ENCODE measurements at regions not wholly inside any gene's neighbourhood (a gene's known extent, or its start where the extent isn't known, plus 50 kb on each side); places are given as distances from the start of the nearest gene placed in this dataset.
"Not testable (repeated sequence)": the region's sequence is repeated elsewhere in the genome, so short reads cannot be mapped to it uniquely, and the experiment has no call there.

GRCh38 chr13:69044629-69045028, 1063.0 kb upstream of the ATXN8OS start:
- no peak for DNase-seq

GRCh38 chr13:69040898-69041297, 1066.7 kb upstream of the ATXN8OS start:
- no peak for DNase-seq

DNA sequence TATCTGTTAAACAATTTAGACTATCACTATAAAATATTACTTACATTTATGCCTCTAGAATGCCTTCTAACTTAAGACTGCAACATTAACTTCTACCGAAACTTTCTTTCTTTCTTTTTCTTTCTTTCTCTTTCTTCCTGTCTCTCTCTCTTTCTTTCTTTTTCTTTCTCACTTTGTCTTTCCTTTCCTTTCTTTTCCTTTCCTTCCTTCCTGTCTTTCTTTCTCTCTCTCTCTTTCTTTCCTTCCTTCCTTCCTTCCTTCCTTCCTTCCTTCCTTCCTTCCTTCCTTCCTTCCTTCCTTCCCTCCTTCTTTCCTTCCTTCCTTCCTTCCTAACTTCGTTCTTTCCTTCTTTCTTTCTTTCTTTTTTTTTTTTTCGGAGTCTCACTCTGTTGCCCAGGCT, 1071.9 kb upstream of the ATXN8OS start:
- DNase-seq, result no peak

DNA sequence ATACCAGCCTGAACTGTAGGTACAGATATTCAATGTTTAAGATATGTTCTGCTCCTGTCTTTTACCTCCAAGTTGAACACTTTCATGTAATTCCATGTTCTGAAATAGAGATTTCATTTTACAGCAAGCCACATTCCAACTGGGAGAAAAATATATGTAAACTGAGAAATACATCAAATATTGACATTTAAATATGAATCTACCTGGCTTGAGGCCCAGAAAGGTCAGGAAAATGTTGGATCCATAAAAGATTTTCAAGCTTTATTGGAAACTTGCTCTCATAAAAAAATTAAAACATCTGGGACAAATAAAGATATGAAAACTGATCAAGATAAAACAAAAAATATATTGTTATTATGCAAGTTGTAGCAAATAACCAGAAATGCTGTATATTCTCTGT, 1078.7 kb upstream of the ATXN8OS start:
- DNase-seq, result no peak

DNA sequence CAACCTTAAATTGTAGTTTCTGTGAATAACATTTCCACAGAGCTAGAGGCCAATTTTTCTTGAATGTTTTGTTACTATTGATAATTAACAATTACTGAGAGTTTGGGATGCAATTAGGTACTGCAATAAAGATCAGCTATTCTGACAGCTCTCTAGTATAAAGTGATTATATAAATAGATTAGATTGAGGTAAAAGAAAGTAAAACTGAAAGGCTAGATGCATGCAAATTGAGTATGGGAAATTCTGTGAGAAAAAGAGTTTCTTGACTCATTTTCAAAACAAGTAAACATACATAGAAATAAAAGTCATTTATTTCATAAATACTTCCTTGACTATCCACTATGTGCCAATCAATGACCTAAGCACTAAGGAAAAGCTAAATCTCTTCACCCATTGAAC, 1087.5 kb upstream of the ATXN8OS start:
- DNase-seq, result no peak

- not testable (repeated sequence) for DNase-seq
These were observed 1089.5 kb upstream of the ATXN8OS start for GRCh38 chr13:69018173-69018572.

GRCh38 chr13:69010789-69011188, 1096.8 kb upstream of the ATXN8OS start:
- DNase-seq, result no peak

GRCh38 chr13:69008499-69008898, 1099.1 kb upstream of the ATXN8OS start:
- DNase-seq, result no peak

- DNase-seq, result no peak
These were observed 1109.6 kb upstream of the ATXN8OS start for GRCh38 chr13:68998056-68998455.

GRCh38 chr13:68996668-68997025, 1111.0 kb upstream of the ATXN8OS start:
- DNase-seq, result no peak

GRCh38 chr13:68995972-68996667, 1111.5 kb upstream of the ATXN8OS start:
- DNase-seq, result no peak

- no peak for DNase-seq
These were observed 1114.5 kb upstream of the ATXN8OS start for GRCh38 chr13:68993154-68993553.

- no peak for DNase-seq
These were observed 1119.5 kb upstream of the ATXN8OS start for GRCh38 chr13:68988176-68988575.

DNA sequence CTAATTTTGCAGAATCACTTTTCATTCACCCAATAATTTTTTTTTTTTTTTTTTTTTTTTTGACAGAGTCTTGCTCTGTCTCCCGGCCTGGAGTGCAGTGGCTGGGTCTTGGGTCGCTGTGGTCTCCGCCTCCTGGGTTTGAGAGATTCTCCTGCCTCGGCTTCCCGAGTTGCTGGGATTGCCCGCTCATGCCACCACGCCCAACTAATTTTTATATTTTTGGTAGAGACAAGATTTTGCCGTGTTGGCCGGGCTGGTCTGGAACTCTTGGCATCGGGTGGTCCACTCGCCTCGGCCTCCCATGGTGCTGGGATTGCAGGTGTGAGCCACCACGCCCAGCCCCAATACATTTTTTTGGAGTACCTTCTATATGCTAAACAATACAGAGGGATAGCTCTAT, 1120.0 kb upstream of the ATXN8OS start:
- DNase-seq, result no peak

DNA sequence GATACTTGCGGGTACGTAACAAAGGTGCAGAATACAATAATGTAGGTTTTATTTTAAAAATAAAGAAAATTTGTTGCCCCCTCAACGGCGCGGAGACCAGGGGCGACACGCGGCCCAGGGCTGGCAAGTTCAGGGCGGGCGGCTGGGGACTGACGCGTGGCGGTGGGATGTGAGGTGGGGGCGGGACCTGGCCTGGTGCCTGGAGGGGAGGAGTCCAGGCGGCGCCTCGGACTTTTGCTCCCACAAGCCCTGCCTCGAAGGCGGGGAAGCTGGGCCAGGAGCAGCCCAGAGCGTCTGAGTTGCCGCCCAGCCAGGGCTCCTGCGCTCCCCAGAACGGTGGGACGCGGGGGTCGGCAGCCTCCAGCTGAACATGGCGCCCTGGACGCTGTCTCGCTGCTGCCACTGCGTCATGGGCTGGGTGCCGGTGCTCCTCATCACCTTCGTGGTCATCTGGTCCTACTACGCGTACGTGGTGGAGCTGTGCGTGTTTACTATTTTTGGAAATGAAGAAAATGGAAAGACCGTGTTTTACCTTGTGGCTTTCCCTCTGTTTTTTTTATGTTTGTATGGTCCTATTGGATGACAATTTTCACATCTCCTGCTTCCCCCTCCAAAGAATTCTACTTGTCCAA, 1122.8 kb upstream of the ATXN8OS start:
- no peak for DNase-seq

DNA sequence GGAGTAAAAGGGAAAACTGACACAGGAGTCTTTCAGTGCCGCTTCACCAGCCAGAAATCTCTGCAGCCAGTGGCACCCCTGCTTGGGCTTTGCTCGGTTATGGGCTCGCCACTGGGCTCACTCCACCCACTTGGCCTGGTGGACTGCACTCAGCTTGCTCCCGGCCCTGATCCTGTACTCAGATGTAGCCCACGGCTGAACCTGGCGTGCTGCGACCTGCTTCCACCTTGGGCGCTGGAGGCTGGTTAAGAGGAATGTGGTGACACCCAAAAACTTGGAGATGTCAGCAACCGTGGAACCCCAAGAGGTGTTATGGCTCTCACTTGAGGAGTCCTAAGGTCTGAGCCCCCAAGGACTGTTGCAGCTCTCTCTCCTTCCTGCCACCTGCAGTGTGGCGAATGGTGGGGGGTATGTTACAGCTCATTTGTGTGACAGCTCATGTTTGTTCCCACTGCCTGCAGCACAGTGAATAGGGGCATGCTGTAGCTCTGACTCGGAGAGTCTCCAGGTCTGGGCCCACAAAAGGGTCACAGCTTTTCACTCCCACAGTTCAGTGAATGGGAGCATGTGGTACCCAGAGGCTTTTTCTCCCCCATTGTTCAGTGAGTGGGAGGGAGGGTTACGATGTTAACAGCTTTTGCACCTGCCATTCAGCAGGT, 1124.5 kb upstream of the ATXN8OS start:
- no peak for DNase-seq

DNA sequence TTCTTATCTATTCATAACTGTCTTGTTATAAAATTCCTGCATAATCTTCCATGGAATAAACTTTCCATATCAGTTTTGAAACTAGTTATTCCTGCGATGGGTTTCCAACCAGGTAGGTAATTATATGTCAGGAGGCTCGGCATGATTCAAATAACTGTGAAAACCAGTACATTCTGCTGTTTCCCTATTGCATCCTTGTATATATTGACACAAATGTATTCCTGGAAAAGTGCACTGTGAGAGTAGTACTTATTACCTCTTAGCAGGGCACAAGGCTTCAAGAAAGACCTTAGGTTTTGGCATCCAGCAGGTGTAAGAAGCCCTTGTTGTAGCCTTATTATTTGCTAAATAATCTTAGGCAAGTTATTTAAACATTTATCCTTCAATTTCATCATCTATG, 1131.3 kb upstream of the ATXN8OS start:
- no peak for DNase-seq

DNA sequence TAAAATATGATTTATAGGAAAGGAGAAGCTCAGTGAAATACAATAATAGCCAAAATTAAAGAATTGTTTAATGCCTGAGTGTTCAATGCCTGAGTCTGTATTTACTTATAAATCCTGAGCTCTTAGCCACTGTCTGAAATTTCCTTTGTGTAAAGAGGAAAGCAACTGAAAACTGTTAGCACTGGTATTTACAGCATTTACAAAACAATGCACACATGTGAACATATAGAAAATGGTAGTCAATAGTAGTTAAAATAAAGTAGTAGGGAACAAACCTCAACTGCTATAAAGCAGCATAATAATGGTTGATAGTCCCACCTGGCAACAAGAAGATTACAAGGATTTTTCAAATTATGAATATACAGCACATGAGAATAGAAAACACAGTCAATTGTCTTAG, 1137.1 kb upstream of the ATXN8OS start:
- no peak for DNase-seq

DNA sequence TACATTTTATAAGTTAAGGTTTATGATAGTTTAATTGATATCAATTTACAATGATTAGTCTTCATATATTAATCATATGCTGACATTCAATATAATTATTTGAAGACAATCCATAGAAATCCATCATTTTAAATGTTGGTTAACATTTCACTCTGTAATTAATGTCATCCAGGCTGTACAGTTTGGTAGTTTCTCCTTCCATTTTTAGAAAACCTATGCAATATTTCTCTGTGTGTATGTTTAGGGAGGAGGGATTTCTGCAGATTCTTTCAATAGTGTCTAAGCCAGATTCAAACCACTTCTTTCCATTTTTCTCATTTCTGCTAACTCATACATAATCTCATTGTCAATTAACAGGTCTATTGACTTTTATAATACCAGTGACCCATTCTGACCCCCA, 1159.0 kb upstream of the ATXN8OS start:
- DNase-seq, result no peak

- no peak for DNase-seq
These were observed 1163.4 kb upstream of the ATXN8OS start for GRCh38 chr13:68944272-68944671.

DNA sequence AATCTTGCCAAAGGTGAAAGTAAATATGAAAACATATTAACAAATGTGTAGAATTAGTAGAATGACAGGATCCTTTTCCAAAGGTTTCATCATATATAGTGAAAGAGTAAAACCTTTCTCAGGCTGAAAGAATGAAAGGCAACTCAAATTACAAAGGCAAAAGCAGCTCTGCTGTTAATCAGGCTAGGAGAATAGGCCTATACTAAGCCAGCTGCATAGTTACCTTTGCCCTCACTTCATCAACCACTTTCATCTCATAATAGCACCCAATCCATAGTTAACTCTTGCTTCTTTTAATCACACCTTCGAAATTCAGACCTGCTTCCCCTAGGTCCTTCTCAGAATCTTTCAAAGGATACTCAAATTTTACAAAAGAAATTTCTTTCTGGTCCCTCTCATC, 1167.6 kb upstream of the ATXN8OS start:
- DNase-seq, result no peak

- no peak for DNase-seq
These were observed 1169.0 kb upstream of the ATXN8OS start for GRCh38 chr13:68938639-68939038.

- no peak for DNase-seq
These were observed 1178.4 kb upstream of the ATXN8OS start for GRCh38 chr13:68929075-68929745.
